ENCODE measurements at regions not wholly inside any gene's neighbourhood (a gene's known extent, or its start where the extent isn't known, plus 50 kb on each side); places are given as distances from the start of the nearest gene placed in this dataset.
A peak's percentile ranks its signal among the peaks of the same experiment; 100 is the strongest.

DNA sequence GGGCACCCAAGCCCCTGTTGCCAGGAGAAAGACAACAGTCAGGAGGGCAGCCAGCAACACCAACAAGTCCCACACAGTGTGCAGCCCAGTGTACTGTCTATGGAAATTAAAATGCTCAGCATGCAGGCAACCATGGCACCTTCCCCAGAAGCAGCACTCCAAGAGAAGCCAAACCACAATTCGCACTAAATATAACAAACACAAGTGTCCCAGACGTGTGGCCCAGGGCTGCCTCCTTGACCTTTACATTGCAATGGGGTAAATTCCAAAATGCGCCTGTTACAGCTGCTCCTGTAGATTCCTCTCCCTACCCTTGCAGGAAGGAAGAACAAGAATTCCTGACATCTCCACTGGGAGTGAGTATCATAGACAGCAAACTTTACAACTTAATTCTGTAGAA, 292.8 kb upstream of the USP9Y start:
- TF ChIP-seq EP300 (IDR thresholded peaks at IDR 0.05) (no peak), POLR2AphosphoS5 (IDR thresholded peaks at IDR 0.05) (no peak), POLR2A (IDR thresholded peaks at IDR 0.05; ENCODE audit: low read depth) (no peak)
- TF ChIP-seq, protein P1, sequence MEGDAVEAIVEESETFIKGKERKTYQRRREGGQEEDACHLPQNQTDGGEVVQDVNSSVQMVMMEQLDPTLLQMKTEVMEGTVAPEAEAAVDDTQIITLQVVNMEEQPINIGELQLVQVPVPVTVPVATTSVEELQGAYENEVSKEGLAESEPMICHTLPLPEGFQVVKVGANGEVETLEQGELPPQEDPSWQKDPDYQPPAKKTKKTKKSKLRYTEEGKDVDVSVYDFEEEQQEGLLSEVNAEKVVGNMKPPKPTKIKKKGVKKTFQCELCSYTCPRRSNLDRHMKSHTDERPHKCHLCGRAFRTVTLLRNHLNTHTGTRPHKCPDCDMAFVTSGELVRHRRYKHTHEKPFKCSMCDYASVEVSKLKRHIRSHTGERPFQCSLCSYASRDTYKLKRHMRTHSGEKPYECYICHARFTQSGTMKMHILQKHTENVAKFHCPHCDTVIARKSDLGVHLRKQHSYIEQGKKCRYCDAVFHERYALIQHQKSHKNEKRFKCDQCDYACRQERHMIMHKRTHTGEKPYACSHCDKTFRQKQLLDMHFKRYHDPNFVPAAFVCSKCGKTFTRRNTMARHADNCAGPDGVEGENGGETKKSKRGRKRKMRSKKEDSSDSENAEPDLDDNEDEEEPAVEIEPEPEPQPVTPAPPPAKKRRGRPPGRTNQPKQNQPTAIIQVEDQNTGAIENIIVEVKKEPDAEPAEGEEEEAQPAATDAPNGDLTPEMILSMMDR (IDR thresholded peaks at IDR 0.05) = no peak
- intact Hi-C loops (cut with DNase I) = no loop called here
- DNase-seq (ENCODE audit: extremely low spot score) = no peak
- no peaks in the 10 kb centered on the region for H3K4me1 ChIP-seq
- WGBS = no CpG with 5 or more reads among the region's 3 CpGs
- no peaks in the 10 kb centered on the region for H3K9me3 ChIP-seq
- H3K27me3 ChIP-seq = no peaks in the 10 kb centered on the region
- H3K27ac ChIP-seq (replicated peaks in 1 of 4) = no peak overlapping the region
- H3K4me3 ChIP-seq = no peak overlapping the region
- H3K36me3 ChIP-seq = no peaks in the 10 kb centered on the region

DNA sequence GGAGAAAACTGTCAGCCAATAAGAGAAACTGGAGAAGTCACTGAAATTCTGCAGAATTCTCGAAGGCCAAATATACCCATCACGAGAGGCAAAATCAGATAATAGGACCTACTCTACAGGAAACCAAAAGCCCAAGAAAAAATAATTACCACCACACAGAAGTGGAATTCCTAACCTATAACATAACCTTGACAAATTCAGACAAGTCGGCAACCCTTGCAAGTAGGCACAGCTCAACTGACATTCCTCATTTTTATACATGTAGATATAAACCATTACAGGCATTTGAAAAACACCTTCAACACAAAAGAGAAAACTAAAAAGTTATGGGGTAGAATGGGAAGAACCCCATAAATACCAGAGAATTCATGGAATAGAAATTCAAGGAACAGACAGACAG, 290.3 kb upstream of the USP9Y start:
- no peaks in the 10 kb centered on the region for H3K4me1 ChIP-seq
- no peaks in the 10 kb centered on the region for H3K36me3 ChIP-seq
- H3K9me3 ChIP-seq = no peaks in the 10 kb centered on the region
- DNase-seq (ENCODE audit: extremely low spot score) = no peak
- no CpG with 5 or more reads among the region's 3 CpGs for WGBS
- intact Hi-C loops (cut with DNase I) = no loop called here
- TF ChIP-seq, protein P1 (IDR thresholded peaks at IDR 0.05) = no peak
- TF ChIP-seq POLR2AphosphoS5 (IDR thresholded peaks at IDR 0.05) (no peak), EP300 (IDR thresholded peaks at IDR 0.05) (no peak), POLR2A (IDR thresholded peaks at IDR 0.05; ENCODE audit: low read depth) (no peak)
- no peak overlapping the region for H3K4me3 ChIP-seq
- H3K27me3 ChIP-seq = no peaks in the 10 kb centered on the region
- H3K27ac ChIP-seq (replicated peaks in 1 of 4) = no peak overlapping the region

DNA sequence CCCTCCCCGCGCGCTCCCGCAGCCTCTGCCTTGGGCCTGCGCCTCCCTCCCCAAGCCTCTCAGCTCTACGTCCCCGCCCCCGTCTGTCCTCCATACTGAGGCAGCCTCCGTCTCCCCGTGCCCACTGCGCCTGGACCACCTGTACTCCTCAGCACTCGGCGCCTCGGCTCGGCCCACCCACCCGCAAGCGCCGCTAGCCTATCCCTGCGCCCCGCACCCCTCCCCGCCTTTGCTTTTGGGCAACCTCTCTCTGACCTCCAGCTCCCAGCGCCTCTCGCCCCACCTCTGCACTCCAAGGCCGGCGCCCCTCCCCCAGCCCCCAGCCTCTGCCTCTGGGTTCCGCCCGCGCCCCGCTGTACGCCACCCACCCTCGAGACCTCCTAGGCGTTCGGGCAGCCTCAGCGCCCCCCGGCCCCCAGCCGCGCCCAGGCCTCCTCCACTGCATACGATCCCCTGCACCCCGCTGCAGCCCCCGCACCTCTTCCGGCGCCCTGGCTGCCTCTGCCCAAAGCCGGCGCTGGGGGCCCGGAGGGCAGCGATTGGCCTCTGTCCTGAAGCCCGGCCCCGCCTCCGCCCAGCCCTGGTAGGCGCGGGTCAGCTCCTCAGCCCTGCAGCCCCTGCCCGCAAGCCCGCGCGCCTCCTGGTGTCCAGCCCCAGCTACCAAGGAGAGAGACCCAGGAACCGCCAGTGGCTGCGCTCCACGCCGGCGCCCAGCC, 279.8 kb upstream of the USP9Y start:
- H3K27ac ChIP-seq (replicated peaks in 1 of 4) = no peak overlapping the region
- no peaks in the 10 kb centered on the region for H3K36me3 ChIP-seq
- no peaks in the 10 kb centered on the region for H3K4me1 ChIP-seq
- TF ChIP-seq POLR2A (IDR thresholded peaks at IDR 0.05; ENCODE audit: low read depth) = no peak
- no peak for TF ChIP-seq POLR2AphosphoS5 (IDR thresholded peaks at IDR 0.05)
- TF ChIP-seq, protein P1 (IDR thresholded peaks at IDR 0.05) = no peak
- no peak for TF ChIP-seq EP300 (IDR thresholded peaks at IDR 0.05)
- DNase-seq (ENCODE audit: extremely low spot score) = no peak
- H3K27me3 ChIP-seq = peaks cover 0 to 19% (median 0%) of the 10 kb centered on the region in 4 donors
- peak overlapping the region in 2 of 4 donors; percentile 24 to 44 for H3K4me3 ChIP-seq
- no peaks in the 10 kb centered on the region for H3K9me3 ChIP-seq
- intact Hi-C loops (cut with DNase I) = no loop called here
- WGBS = no CpG with 5 or more reads among the region's 60 CpGs

DNA sequence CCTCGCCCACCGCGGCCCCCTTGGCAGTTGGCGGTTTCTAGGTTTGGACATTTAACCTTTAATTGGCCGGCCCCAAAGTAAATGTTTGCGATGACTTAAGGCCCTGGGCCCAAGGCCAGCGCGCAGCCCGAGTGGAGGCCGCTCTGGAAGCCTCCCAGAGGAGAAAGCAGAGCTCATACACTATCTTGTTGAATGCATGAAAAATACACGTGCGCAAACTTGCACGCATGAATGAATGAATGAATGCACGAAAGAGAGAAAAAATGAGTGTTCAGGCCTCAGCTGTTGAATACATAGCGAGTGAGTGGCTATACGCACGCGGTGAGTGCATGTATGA, 279.3 kb upstream of the USP9Y start:
- H3K9me3 ChIP-seq = no peaks in the 10 kb centered on the region
- H3K27me3 ChIP-seq = peaks cover 0 to 19% (median 0%) of the 10 kb centered on the region in 4 donors
- no peak for DNase-seq (ENCODE audit: extremely low spot score)
- no peak for TF ChIP-seq POLR2A (IDR thresholded peaks at IDR 0.05; ENCODE audit: low read depth)
- TF ChIP-seq, protein P1 (IDR thresholded peaks at IDR 0.05) = no peak
- TF ChIP-seq EP300 (IDR thresholded peaks at IDR 0.05) = no peak
- TF ChIP-seq POLR2AphosphoS5 (IDR thresholded peaks at IDR 0.05) = no peak
- peak overlapping the region in 2 of 4 donors; percentile 24 to 44 for H3K4me3 ChIP-seq
- H3K36me3 ChIP-seq = no peaks in the 10 kb centered on the region
- no peaks in the 10 kb centered on the region for H3K4me1 ChIP-seq
- no peak overlapping the region for H3K27ac ChIP-seq (replicated peaks in 1 of 4)
- intact Hi-C loops (cut with DNase I) = no loop called here
- no CpG with 5 or more reads among the region's 18 CpGs for WGBS

- no peak for DNase-seq (ENCODE audit: extremely low spot score)
- Histone ChIP-seq H3K36me3 (no peaks in the 10 kb centered on the region), H3K4me3 (no peak overlapping the region), H3K27ac (replicated peaks in 1 of 4) (no peak overlapping the region), H3K4me1 (no peaks in the 10 kb centered on the region), H3K9me3 (no peaks in the 10 kb centered on the region), H3K27me3 (peaks cover 0 to 19% (median 0%) of the 10 kb centered on the region in 4 donors)
- WGBS = no CpG with 5 or more reads among the region's 5 CpGs
- TF ChIP-seq, protein P1 (IDR thresholded peaks at IDR 0.05) = no peak
- TF ChIP-seq POLR2A (IDR thresholded peaks at IDR 0.05; ENCODE audit: low read depth) (no peak), EP300 (IDR thresholded peaks at IDR 0.05) (no peak), POLR2AphosphoS5 (IDR thresholded peaks at IDR 0.05) (no peak)
- intact Hi-C loops (cut with DNase I) = no loop called here
Observed at GRCh38 chrY:12422536-12422935, 278.5 kb upstream of the USP9Y start.
